ENCODE measurements at regions not wholly inside any gene's neighbourhood (a gene's known extent, or its start where the extent isn't known, plus 50 kb on each side); places are given as distances from the start of the nearest gene placed in this dataset.

DNA sequence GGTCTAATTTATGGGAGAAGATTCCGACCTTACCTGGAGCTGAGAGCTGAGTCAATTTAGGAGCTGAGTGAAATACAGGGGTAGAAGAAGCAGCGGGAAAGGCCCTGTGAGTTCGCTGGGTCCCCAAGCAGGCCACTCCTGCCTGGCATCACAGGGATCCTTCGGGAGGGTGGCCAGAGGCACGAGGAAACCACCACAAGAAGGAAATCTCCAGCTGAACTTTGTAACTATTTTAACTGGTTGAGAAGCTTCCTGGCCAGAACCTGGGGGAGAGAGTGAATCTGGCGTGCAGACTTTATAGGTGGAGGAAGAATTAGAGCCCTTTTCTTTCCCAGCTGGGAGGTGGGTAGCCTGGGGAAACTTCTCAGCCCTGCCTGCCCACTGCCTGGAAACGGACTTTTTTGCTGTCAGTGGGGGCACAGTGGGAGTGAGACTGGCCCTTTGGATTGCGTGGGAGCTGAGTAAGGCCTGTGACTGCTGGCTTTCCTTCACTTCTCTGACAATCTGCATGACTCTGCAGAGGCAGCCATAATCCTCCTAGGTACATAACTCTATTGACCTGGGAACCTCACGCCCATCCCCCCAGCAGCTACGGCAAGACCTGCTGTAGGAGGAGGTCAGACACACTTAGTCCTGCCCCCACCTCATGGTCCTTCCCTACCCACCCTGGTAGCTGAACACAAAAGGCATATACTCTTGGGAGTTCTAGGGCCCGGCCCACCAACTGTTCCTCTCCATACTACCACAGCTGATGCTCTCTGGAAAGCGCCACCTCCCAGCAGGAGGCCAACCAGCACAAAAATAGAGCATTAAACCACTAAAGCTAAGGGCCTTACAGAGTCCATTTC is 340.7 kb downstream of the CNTN3 start:
- TF ChIP-seq CTCF (conservative IDR thresholded peaks at IDR 0.05; ENCODE audit: control insufficient read depth, insufficient read depth, low read depth, low read length): no peak
- no peak overlapping the region for H3K4me3 ChIP-seq (ENCODE audit: control insufficient read depth, low read depth, low read length)
- DNase-seq (ENCODE audit: low read depth): no peak

DNA sequence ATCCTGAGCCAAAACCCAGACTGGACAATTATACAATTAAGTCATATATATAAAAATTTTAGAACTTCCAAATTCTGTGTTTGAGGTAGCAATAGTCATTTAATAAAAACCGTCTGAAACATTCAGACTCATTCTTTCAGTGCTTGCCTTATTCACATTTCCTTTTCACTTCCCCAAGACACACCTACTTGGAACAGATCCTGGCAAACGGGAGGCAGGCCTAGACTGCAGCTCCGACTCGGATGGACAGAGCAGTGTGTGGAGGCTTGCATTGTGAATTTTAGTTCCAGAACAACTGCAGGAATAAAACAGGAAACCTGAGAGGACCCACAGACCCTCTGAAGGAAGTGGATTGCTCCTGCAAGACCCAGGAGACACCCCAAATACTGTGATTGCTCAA is 341.4 kb downstream of the CNTN3 start:
- peak; percentile 59 for DNase-seq (ENCODE audit: low read depth)
- no peak overlapping the region for H3K4me3 ChIP-seq (ENCODE audit: control insufficient read depth, low read depth, low read length)
- TF ChIP-seq CTCF (conservative IDR thresholded peaks at IDR 0.05; ENCODE audit: control insufficient read depth, insufficient read depth, low read depth, low read length): no peak

GRCh38 chr3:74271541-74271940 is 342.9 kb downstream of the CNTN3 start:
- no peak for TF ChIP-seq CTCF (conservative IDR thresholded peaks at IDR 0.05; ENCODE audit: control insufficient read depth, insufficient read depth, low read depth, low read length)
- no peak overlapping the region for H3K4me3 ChIP-seq (ENCODE audit: control insufficient read depth, low read depth, low read length)
- peak; percentile 38 for DNase-seq (ENCODE audit: low read depth)

DNA sequence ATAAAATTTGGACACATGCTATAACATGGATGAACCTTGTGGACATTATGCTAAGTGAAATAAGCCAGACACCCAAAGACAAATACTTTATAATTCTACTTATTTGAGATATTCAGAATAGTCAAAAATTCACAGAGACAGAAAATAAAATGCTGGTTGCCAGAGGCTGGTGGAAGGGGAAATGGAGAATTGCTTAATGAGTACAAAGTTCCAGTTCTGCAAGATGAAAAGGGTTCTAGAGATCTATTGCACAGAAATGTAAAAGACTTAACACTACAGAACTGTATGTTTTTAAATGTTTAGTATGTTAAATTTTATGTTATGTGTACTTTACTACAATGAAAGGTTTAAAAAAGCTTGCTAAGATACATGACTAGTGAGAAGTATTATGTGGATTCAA is 344.8 kb downstream of the CNTN3 start:
- no peak for DNase-seq (ENCODE audit: low read depth)
- H3K4me3 ChIP-seq (ENCODE audit: control insufficient read depth, low read depth, low read length): no peak overlapping the region
- no peak for TF ChIP-seq CTCF (conservative IDR thresholded peaks at IDR 0.05; ENCODE audit: control insufficient read depth, insufficient read depth, low read depth, low read length)

GRCh38 chr3:74268753-74269152 is 345.7 kb downstream of the CNTN3 start:
- H3K4me3 ChIP-seq (ENCODE audit: control insufficient read depth, low read depth, low read length): no peak overlapping the region
- peak; percentile 53 for DNase-seq (ENCODE audit: low read depth)
- no peak for TF ChIP-seq CTCF (conservative IDR thresholded peaks at IDR 0.05; ENCODE audit: control insufficient read depth, insufficient read depth, low read depth, low read length)

DNA sequence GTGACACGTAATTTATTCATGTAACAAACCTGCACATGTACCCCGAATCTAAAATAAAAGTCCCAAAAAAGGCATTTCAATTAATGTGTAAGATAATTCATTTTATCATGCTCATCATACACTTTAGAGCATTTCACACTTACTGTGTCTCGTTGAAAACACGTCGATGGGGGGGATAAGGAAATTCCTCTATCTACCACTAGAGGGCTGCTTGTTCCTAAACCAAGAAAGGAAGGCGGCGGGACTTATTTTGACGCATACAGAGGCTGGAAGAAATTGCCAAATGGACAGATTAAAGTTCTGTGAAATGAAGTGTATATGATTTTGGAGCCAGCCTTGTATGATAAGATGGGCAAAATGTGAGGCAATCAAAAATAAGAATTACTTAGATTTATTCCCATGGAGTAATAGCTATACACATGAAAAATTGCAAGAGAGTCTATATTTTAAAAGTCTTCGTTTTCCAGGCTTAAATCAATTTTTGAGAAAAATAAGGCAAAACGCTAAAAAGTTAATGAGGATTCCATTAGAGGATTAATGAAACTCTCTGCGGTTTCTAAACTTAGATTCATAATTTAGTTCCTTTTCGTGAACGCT is 346.8 kb downstream of the CNTN3 start:
- no peak overlapping the region for H3K4me3 ChIP-seq (ENCODE audit: control insufficient read depth, low read depth, low read length)
- DNase-seq (ENCODE audit: low read depth): peak; percentile 69
- peak; percentile 88 for TF ChIP-seq CTCF (conservative IDR thresholded peaks at IDR 0.05; ENCODE audit: control insufficient read depth, insufficient read depth, low read depth, low read length)
